Chondrocyte (in vitro differentiated cells): ENCODE measurements at regions not wholly inside any gene's neighbourhood (a gene's known extent, or its start where the extent isn't known, plus 50 kb on each side); places are given as distances from the start of the nearest gene placed in this dataset.

Experiments
- DNase-seq: peaks from one replicate; pipeline ENCODE4 v3.0.0; 2021; ENCODE audit warnings: mixed read lengths, low spot score
- H3K27ac Mint-ChIP-seq: one replicate; pipeline ENCODE4 v1.8.0; 2021; ENCODE audit warnings: mild to moderate bottlenecking, moderate library complexity, mixed read lengths; ENCODE audit not compliant: unreplicated experiment
- H3K27me3 Mint-ChIP-seq: 2 replicates; pipeline ENCODE4 v1.8.0; 2021; ENCODE audit warnings: low read depth, mixed read lengths
- H3K36me3 Mint-ChIP-seq: 2 replicates; pipeline ENCODE4 v1.8.0; 2021; ENCODE audit warnings: low read depth, mixed read lengths
- H3K4me1 Mint-ChIP-seq: 2 replicates; pipeline ENCODE4 v1.8.0; 2021; ENCODE audit warnings: low read depth, mild to moderate bottlenecking, mixed read lengths
- H3K4me3 Mint-ChIP-seq: one replicate; pipeline ENCODE4 v1.8.0; 2021; ENCODE audit warnings: mild to moderate bottlenecking, moderate library complexity, mixed read lengths; ENCODE audit not compliant: unreplicated experiment
- H3K9me3 Mint-ChIP-seq: 2 replicates; pipeline ENCODE4 v1.8.0; 2021; ENCODE audit warnings: low read depth, mixed read lengths
- CTCF ChIP-seq: fragments of 200-600 bp; sonication (generic); IDR thresholded peaks from 2 replicates; pipeline ENCODE4 v1.5.0; 2021; ENCODE audit warnings: antibody characterized with exemption, mild to moderate bottlenecking, moderate library complexity

DNA sequence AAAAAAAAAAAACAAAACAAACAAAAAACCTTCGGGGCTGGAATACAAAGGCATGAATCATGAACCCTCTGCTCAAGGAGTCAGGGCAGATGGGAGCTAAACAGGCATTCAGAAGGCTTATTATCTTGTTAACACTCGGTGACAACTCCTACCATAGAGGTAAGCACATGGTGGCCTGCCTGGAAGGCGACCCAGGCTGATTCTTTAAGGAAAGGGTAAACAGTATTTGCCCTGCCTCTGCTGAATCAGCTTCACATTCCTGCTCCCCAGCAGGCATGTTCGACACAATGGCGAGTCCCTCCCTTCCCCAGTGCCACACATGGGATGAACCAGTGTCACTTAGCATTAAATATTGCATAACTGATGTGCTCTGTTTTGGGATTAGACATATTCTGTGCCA, 191.9 kb downstream of the ARL4C start:
- H3K4me1 Mint-ChIP-seq, result peaks cover 32% of the 10 kb centered on the region
- no peaks in the 10 kb centered on the region for H3K36me3 Mint-ChIP-seq
- no peak for DNase-seq
- H3K27ac Mint-ChIP-seq, result peak overlapping the region; percentile 3
- TF ChIP-seq CTCF, result no peak
- no peaks in the 10 kb centered on the region for H3K27me3 Mint-ChIP-seq
- peaks cover 4% of the 10 kb centered on the region for H3K9me3 Mint-ChIP-seq
- no peak overlapping the region for H3K4me3 Mint-ChIP-seq

DNA sequence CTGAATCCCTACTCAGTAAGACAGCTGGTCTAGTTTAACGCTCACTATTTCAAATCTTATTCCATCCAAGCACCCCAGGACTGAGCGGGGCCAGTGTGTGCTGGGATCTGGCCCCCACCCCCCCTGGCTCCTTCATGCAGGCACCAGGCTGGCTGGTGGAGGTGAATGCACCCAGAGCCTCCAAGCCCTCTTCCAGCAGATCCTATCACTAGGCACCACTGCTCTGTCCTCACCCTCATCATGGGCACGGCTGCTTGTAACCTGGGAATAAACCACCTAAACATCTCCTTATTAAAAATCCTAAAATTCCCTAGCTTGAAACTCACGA, 194.3 kb downstream of the ARL4C start:
- H3K27me3 Mint-ChIP-seq, result no peaks in the 10 kb centered on the region
- peaks cover 4% of the 10 kb centered on the region for H3K9me3 Mint-ChIP-seq
- no peak overlapping the region for H3K4me3 Mint-ChIP-seq
- peaks cover 21% of the 10 kb centered on the region for H3K4me1 Mint-ChIP-seq
- H3K27ac Mint-ChIP-seq, result no peak overlapping the region
- no peak for DNase-seq
- no peak for TF ChIP-seq CTCF
- H3K36me3 Mint-ChIP-seq, result no peaks in the 10 kb centered on the region

DNA sequence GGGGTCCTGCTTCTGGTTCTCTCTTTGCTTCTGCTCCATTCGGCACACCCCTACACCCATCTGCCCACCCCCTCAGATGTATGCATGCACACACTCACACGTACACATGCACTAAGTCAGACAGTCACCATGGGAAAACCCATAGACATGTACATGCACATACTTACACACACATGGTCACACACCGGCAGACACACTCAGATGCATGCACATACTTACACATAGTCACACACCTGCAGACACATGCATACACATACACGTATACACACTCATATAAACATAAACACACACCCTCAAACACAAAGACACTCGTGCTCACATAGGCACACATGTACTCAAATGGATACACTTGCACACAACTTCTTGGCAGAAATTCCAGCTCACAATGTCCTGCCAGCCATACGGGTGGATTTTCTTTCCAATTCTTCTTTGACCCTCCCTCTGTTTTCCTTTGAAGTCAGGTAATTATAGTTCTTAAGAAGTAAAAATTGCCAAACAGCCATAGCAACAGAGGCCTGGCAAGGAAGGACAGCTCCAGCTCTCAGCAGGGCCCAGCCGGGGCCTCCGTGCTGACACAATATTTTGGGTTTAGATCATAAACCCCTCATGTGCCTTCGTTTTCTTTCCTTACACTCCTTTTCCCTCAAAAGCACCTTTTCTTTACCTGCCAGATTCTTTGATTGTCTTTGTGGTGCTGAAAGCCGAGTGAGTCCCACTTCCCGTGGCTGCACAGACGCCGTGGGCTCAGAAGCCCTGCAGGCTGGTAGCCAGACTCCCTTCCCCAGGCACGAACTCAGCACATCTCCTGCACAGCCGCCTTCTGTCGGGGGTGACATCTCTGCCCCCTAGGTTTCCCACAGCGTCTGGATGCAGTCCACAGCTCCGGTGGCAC, 195.7 kb downstream of the ARL4C start:
- no peak for TF ChIP-seq CTCF
- peaks cover 19% of the 10 kb centered on the region for H3K4me1 Mint-ChIP-seq
- H3K27ac Mint-ChIP-seq, result no peak overlapping the region
- H3K27me3 Mint-ChIP-seq, result no peaks in the 10 kb centered on the region
- H3K36me3 Mint-ChIP-seq, result no peaks in the 10 kb centered on the region
- H3K4me3 Mint-ChIP-seq, result no peak overlapping the region
- H3K9me3 Mint-ChIP-seq, result no peaks in the 10 kb centered on the region
- DNase-seq, result no peak

DNA sequence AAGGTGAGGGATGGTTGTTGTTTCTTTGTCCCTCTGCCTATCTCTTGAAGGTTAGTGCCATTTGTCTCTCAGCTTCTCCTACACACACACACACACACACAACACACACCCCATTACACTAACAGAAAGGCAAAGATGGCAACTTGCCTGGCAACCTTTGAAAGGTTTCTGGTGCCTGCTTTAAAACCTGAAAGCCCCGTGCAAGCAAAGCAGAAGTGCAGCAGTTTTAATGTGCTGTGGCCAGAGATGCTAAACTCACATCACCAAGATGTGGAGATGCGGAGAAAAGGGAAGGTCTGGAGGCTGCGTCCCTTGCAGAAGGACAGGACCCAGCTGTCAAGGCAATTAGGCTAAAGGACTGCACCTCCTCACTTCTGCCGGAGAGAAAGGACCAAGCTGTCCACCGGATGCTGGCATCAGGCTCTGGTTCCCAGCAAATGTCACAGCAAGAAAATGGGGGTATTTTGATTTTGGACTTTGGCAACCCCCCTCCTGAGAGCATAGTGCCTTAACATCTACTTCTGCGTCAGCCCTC, 196.4 kb downstream of the ARL4C start:
- no peak overlapping the region for H3K4me3 Mint-ChIP-seq
- no peaks in the 10 kb centered on the region for H3K36me3 Mint-ChIP-seq
- no peaks in the 10 kb centered on the region for H3K27me3 Mint-ChIP-seq
- no peak for TF ChIP-seq CTCF
- no peaks in the 10 kb centered on the region for H3K9me3 Mint-ChIP-seq
- peaks cover 12% of the 10 kb centered on the region for H3K4me1 Mint-ChIP-seq
- no peak overlapping the region for H3K27ac Mint-ChIP-seq
- no peak for DNase-seq

DNA sequence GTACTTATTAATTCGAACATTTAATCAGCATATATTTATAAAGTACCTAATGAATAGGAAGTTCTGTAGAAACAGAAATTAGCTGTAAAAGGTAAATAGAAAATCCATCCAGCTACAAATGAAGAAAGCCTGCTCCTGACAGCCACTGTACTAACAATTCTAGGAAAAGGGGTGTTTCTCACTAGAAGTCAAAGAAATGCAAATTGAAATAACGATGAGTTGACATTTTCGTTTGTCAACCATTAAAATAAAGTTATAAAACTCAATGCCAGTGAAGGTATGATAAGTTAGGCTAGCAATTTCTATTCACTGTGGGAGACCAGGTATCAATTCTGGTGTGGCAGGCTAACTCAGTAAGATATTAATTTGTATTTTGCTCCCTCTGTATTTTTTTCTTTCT, 198.0 kb downstream of the ARL4C start:
- Mint-ChIP-seq H3K9me3 (no peaks in the 10 kb centered on the region), H3K4me1 (peaks cover 1% of the 10 kb centered on the region), H3K27ac (no peak overlapping the region), H3K36me3 (no peaks in the 10 kb centered on the region), H3K27me3 (no peaks in the 10 kb centered on the region), H3K4me3 (no peak overlapping the region)
- no peak for TF ChIP-seq CTCF
- no peak for DNase-seq
